Peyer's patch (tissue), 4 donors: ENCODE measurements at regions not wholly inside any gene's neighbourhood (a gene's known extent, or its start where the extent isn't known, plus 50 kb on each side); places are given as distances from the start of the nearest gene placed in this dataset.
A peak's percentile ranks its signal among the peaks of the same experiment; 100 is the strongest.

Source experiments
- DNase-seq, 3 donors: peaks; one replicate each; pipeline ENCODE4 v3.0.0-alpha.2; 2017 to 2019
- H3K27ac ChIP-seq, 4 donors: fragments of 200-600 bp; sonication (generic); one replicate each; pipeline ENCODE4 v1.5.1; 2016 to 2019
- H3K27me3 ChIP-seq, 2 donors: fragments of 200-600 bp; sonication (generic); one replicate each; pipeline ENCODE4 v1.5.1; 2019
- H3K36me3 ChIP-seq, 3 donors: fragments of 200-600 bp; sonication (generic); one replicate each; pipeline ENCODE4 v1.5.1; 2016 to 2019
- H3K4me1 ChIP-seq, 4 donors: fragments of 200-600 bp; sonication (generic); one replicate each; pipeline ENCODE4 v1.5.1; 2016 to 2019
- H3K4me3 ChIP-seq, 4 donors: fragments of 200-600 bp; sonication (generic); 1 replicate in 3 of 4; 2 replicates in 1 of 4; pipeline ENCODE4 v1.5.1; 2016 to 2019; ENCODE audit warnings: mild to moderate bottlenecking in 1 of 4
- H3K9me3 ChIP-seq, 4 donors: fragments of 200-600 bp; sonication (generic); one replicate each; pipeline ENCODE4 v1.5.1; 2016 to 2019; ENCODE audit warnings: mild to moderate bottlenecking in 1 of 4
- POLR2A ChIP-seq, 2 donors: fragments of 450-650 bp; IDR thresholded peaks; one replicate each; pipeline ENCODE4 v1.5.1; 2017; ENCODE audit warnings: antibody characterized with exemption in 2 of 2, mild to moderate bottlenecking in 2 of 2, moderate library complexity in 2 of 2
- TF ChIP-seq, protein P1 (sequence below), 6 experiments: fragments of 450-650 bp in 4 of 6; fragments of 200-600 bp in 2 of 6; sonication (generic) in 1 of 6; IDR thresholded peaks; one replicate each; pipeline ENCODE4 v1.5.1; 2017 to 2019; ENCODE audit warnings: antibody characterized with exemption in 6 of 6, mild to moderate bottlenecking in 3 of 6, moderate library complexity in 1 of 6

DNA sequence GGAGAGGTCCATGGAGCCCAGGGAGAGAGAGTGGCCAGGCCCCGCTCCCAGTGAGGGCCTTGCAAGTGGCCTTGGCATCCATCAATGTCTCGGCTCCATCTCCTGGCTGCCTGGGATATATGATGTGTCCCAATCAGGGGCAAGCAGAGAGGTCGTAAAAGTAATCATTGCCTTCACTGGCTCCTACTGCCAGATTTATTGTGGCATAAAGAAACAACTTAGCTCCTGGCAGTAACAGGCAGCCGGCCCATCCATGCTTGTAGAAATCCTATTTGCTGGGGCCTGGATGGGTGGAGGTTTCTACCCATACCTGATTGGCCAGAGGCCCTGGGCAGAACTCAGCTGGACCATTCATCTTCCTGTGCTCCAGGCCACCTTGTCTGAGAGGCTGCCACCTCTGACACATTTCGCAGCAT lies 272.6 kb downstream of the MATN1 start:
- Histone ChIP-seq H3K36me3 (no peaks in the 10 kb centered on the region), H3K4me3 (no peak overlapping the region), H3K27me3 (no peaks in the 10 kb centered on the region), H3K27ac (no peak overlapping the region), H3K9me3 (no peaks in the 10 kb centered on the region), H3K4me1 (no peaks in the 10 kb centered on the region)
- TF ChIP-seq, protein P1, sequence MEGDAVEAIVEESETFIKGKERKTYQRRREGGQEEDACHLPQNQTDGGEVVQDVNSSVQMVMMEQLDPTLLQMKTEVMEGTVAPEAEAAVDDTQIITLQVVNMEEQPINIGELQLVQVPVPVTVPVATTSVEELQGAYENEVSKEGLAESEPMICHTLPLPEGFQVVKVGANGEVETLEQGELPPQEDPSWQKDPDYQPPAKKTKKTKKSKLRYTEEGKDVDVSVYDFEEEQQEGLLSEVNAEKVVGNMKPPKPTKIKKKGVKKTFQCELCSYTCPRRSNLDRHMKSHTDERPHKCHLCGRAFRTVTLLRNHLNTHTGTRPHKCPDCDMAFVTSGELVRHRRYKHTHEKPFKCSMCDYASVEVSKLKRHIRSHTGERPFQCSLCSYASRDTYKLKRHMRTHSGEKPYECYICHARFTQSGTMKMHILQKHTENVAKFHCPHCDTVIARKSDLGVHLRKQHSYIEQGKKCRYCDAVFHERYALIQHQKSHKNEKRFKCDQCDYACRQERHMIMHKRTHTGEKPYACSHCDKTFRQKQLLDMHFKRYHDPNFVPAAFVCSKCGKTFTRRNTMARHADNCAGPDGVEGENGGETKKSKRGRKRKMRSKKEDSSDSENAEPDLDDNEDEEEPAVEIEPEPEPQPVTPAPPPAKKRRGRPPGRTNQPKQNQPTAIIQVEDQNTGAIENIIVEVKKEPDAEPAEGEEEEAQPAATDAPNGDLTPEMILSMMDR (IDR thresholded peaks at IDR 0.05) = no peak
- no peak for TF ChIP-seq POLR2A (IDR thresholded peaks at IDR 0.05)
- peak; percentile 11 to 37 (median 15) for DNase-seq

- no peaks in the 10 kb centered on the region for H3K4me1 ChIP-seq
- DNase-seq = peak in 2 of 3 donors; percentile 1 to 8
- H3K4me3 ChIP-seq = no peak overlapping the region
- no peaks in the 10 kb centered on the region for H3K36me3 ChIP-seq
- no peak for TF ChIP-seq POLR2A (IDR thresholded peaks at IDR 0.05)
- TF ChIP-seq, protein P1 (IDR thresholded peaks at IDR 0.05) = no peak
- no peaks in the 10 kb centered on the region for H3K27me3 ChIP-seq
- no peak overlapping the region for H3K27ac ChIP-seq
- no peaks in the 10 kb centered on the region for H3K9me3 ChIP-seq
These were observed 273.1 kb downstream of the MATN1 start for GRCh38 chr1:30450148-30450817.

GRCh38 chr1:30449428-30450147 lies 273.8 kb downstream of the MATN1 start:
- H3K27me3 ChIP-seq = no peaks in the 10 kb centered on the region

GRCh38 chr1:30449003-30449402 lies 274.4 kb downstream of the MATN1 start:
- no peaks in the 10 kb centered on the region for H3K27me3 ChIP-seq
- no peaks in the 10 kb centered on the region for H3K9me3 ChIP-seq
- H3K4me3 ChIP-seq = no peak overlapping the region
- no peak for TF ChIP-seq POLR2A (IDR thresholded peaks at IDR 0.05)
- TF ChIP-seq, protein P1 (IDR thresholded peaks at IDR 0.05) = no peak
- DNase-seq = peak in 1 of 3 donors; percentile 0
- no peaks in the 10 kb centered on the region for H3K4me1 ChIP-seq
- H3K27ac ChIP-seq = no peak overlapping the region
- no peaks in the 10 kb centered on the region for H3K36me3 ChIP-seq

More at GRCh38 chr1:30449428-30450147, 273.8 kb downstream of the MATN1 start:
- Histone ChIP-seq H3K27ac (no peak overlapping the region), H3K9me3 (no peaks in the 10 kb centered on the region), H3K4me3 (no peak overlapping the region), H3K36me3 (no peaks in the 10 kb centered on the region), H3K4me1 (no peaks in the 10 kb centered on the region)
- peak in 2 of 3 donors; percentile 3 to 9 for DNase-seq
- no peak for TF ChIP-seq POLR2A (IDR thresholded peaks at IDR 0.05)
- TF ChIP-seq, protein P1 (IDR thresholded peaks at IDR 0.05) = no peak

- Histone ChIP-seq H3K9me3 (no peaks in the 10 kb centered on the region), H3K4me3 (no peak overlapping the region), H3K27ac (no peak overlapping the region), H3K27me3 (no peaks in the 10 kb centered on the region), H3K36me3 (no peaks in the 10 kb centered on the region), H3K4me1 (no peaks in the 10 kb centered on the region)
- no peak for TF ChIP-seq POLR2A (IDR thresholded peaks at IDR 0.05)
- DNase-seq = peak in 1 of 3 donors; percentile 7
These were observed 275.7 kb downstream of the MATN1 start for GRCh38 chr1:30447701-30448100.

DNA sequence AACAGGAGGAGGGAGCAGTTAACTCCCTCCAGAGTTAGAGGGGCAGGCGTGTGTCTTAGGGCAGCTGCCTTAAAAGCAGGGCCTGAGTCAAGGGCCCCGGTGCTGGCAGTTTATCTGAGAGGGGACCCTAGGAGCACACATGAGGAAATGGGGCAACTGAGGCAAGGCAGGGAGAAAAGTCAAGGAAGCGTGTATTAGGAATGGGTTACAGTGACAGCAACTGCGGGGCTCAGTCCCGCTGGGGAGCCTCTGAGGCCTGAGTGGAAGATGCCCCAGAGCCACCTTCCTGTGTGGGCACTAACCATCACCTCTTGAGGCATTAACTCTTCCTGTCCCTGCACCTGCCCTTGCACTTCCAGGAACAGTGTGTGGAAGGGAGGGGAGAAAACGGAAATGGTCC lies 276.3 kb downstream of the MATN1 start:
- H3K9me3 ChIP-seq = no peaks in the 10 kb centered on the region
- TF ChIP-seq, protein P1 (IDR thresholded peaks at IDR 0.05) = no peak
- no peak for TF ChIP-seq POLR2A (IDR thresholded peaks at IDR 0.05)
- no peak overlapping the region for H3K27ac ChIP-seq
- no peaks in the 10 kb centered on the region for H3K36me3 ChIP-seq
- no peaks in the 10 kb centered on the region for H3K27me3 ChIP-seq
- H3K4me1 ChIP-seq = no peaks in the 10 kb centered on the region
- peak in 1 of 3 donors; percentile 9 for DNase-seq
- no peak overlapping the region for H3K4me3 ChIP-seq
